ENCODE measurements at regions not wholly inside any gene's neighbourhood (a gene's known extent, or its start where the extent isn't known, plus 50 kb on each side); places are given as distances from the start of the nearest gene placed in this dataset.

- no peak for DNase-seq
Measured at GRCh38 chr13:33472446-33472845, 186.9 kb upstream of the STARD13 start.

- DNase-seq, result no peak
Measured at GRCh38 chr13:33479105-33479504, 193.6 kb upstream of the STARD13 start.

GRCh38 chr13:33480561-33480960, 195.0 kb upstream of the STARD13 start:
- no peak for DNase-seq

GRCh38 chr13:33483471-33483870, 197.9 kb upstream of the STARD13 start:
- no peak for DNase-seq

- no peak for DNase-seq
Measured at GRCh38 chr13:33485247-33485646, 199.7 kb upstream of the STARD13 start.

GRCh38 chr13:33487575-33488243, 202.2 kb upstream of the STARD13 start:
- DNase-seq, result peak; percentile 19

- DNase-seq, result no peak
Measured at GRCh38 chr13:33489563-33489962, 204.0 kb upstream of the STARD13 start.

GRCh38 chr13:33490461-33491327, 205.1 kb upstream of the STARD13 start:
- DNase-seq, result no peak

GRCh38 chr13:33493672-33494365, 208.3 kb upstream of the STARD13 start:
- no peak for DNase-seq

GRCh38 chr13:33494596-33495204, 209.1 kb upstream of the STARD13 start:
- no peak for DNase-seq

- no peak for DNase-seq
Measured at GRCh38 chr13:33496336-33496735, 210.8 kb upstream of the STARD13 start.

GRCh38 chr13:33497146-33497845, 211.7 kb upstream of the STARD13 start:
- DNase-seq, result no peak

- no peak for DNase-seq
Measured at GRCh38 chr13:33508060-33508459, 222.5 kb upstream of the STARD13 start.

GRCh38 chr13:33509642-33510229, 224.2 kb upstream of the STARD13 start:
- no peak for DNase-seq

- DNase-seq, result no peak
Measured at GRCh38 chr13:33510350-33510970, 224.9 kb upstream of the STARD13 start.

- DNase-seq, result no peak
Measured at GRCh38 chr13:33512880-33513554, 227.5 kb upstream of the STARD13 start.

- DNase-seq, result no peak
Measured at GRCh38 chr13:33514362-33514761, 228.8 kb upstream of the STARD13 start.

- no peak for DNase-seq
Measured at GRCh38 chr13:33515146-33515545, 229.6 kb upstream of the STARD13 start.

- no peak for DNase-seq
Measured at GRCh38 chr13:33518452-33518851, 232.9 kb upstream of the STARD13 start.

GRCh38 chr13:33519561-33520467, 234.3 kb upstream of the STARD13 start:
- DNase-seq, result no peak
